Activated CD4-positive, alpha-beta memory T cell treated with anti-CD3 and anti-CD28 coated beads for 36 hours (primary cell): ENCODE measurements at regions not wholly inside any gene's neighbourhood (a gene's known extent, or its start where the extent isn't known, plus 50 kb on each side); places are given as distances from the start of the nearest gene placed in this dataset.
A peak's percentile ranks its signal among the peaks of the same experiment; 100 is the strongest.
"Not testable (repeated sequence)": the region's sequence is repeated elsewhere in the genome, so short reads cannot be mapped to it uniquely, and the experiment has no call there.

Source experiments
- CTCF ChIA-PET: fragments of 350-600 bp; sonication (Branson Sonifier 250); formaldehyde crosslinking; loops from one replicate; lab custom pipeline; 2021; ENCODE audit warnings: antibody characterized with exemption, inconsistent platforms; lab: Charles Lee
- POLR2A ChIA-PET: fragments of 350-600 bp; sonication (Branson Sonifier 250); formaldehyde crosslinking; loops from one replicate; lab custom pipeline; 2021; ENCODE audit warnings: antibody characterized with exemption; lab: Charles Lee
- DNase-seq: peaks from one replicate; pipeline ENCODE4 v3.0.0-alpha.2; 2020
- H3K27ac Mint-ChIP-seq: one replicate; pipeline ENCODE4 v1.8.0; 2021; ENCODE audit warnings: mixed read lengths
- H3K27me3 Mint-ChIP-seq: one replicate; pipeline ENCODE4 v1.8.0; 2021; ENCODE audit warnings: mixed read lengths
- H3K36me3 Mint-ChIP-seq: one replicate; pipeline ENCODE4 v1.8.0; 2021; ENCODE audit warnings: mixed read lengths
- H3K4me1 Mint-ChIP-seq: one replicate; pipeline ENCODE4 v1.8.0; 2021; ENCODE audit warnings: low read depth, mixed read lengths
- H3K4me3 Mint-ChIP-seq: one replicate; pipeline ENCODE4 v1.8.0; 2021; ENCODE audit warnings: mild to moderate bottlenecking, mixed read lengths
- H3K9me3 Mint-ChIP-seq: one replicate; pipeline ENCODE4 v1.8.0; 2021; ENCODE audit warnings: mixed read lengths
- intact Hi-C: fragments of 100-400 bp; cut with micrococcal nuclease; formaldehyde crosslinking; loops from one replicate; pipeline ENCODE4 v1.15.1; 2023

GRCh38 chr4:9009792-9010191, 138.2 kb upstream of the HMX1 start:
- H3K9me3 Mint-ChIP-seq, intact Hi-C loops, DNase-seq, H3K27ac Mint-ChIP-seq, H3K36me3 Mint-ChIP-seq, H3K27me3 Mint-ChIP-seq, CTCF ChIA-PET, H3K4me3 Mint-ChIP-seq, H3K4me1 Mint-ChIP-seq, POLR2A ChIA-PET: not testable (repeated sequence)

GRCh38 chr4:9008407-9008806, 136.8 kb upstream of the HMX1 start:
- H3K9me3 Mint-ChIP-seq, intact Hi-C loops, H3K4me3 Mint-ChIP-seq, H3K27ac Mint-ChIP-seq, CTCF ChIA-PET, H3K36me3 Mint-ChIP-seq, DNase-seq, POLR2A ChIA-PET, H3K4me1 Mint-ChIP-seq, H3K27me3 Mint-ChIP-seq: not testable (repeated sequence)

DNA sequence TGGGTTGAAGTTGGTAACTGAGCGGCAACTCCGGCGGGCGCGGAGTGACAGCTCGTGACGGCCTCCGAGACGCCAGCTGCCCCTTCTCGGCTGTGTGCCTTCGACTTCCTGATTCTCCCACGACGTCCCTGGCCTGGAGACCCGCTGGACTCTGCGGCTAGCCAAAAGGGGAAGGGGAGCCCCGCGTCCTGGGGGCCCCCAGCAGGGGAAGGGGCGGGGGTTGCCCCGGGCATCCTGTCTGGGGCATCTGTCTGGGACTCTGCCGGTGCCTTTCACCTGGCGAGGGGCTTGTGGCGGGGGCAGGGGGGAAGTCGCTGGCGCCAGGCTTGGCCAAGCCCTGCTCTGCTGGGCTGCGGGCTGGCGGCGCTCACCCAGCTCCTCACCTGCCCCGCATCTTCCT, 129.5 kb upstream of the HMX1 start:
- H3K27ac Mint-ChIP-seq, H3K36me3 Mint-ChIP-seq, H3K4me3 Mint-ChIP-seq, DNase-seq, H3K9me3 Mint-ChIP-seq, H3K4me1 Mint-ChIP-seq, POLR2A ChIA-PET: not testable (repeated sequence)
- H3K27me3 Mint-ChIP-seq, result peaks cover 24% of the 10 kb centered on the region
- CTCF ChIA-PET, result interaction anchor here (0.7 to 1.0 kb wide), 5 partner anchors 24 to 381 kb away, joined by 3 to 7 read pairs (median 4); no protein-coding TSS in a partner anchor
- intact Hi-C loops, result loop anchor here (5.0 kb wide), 1 partner anchor 121 kb away; no protein-coding TSS in a partner anchor

DNA sequence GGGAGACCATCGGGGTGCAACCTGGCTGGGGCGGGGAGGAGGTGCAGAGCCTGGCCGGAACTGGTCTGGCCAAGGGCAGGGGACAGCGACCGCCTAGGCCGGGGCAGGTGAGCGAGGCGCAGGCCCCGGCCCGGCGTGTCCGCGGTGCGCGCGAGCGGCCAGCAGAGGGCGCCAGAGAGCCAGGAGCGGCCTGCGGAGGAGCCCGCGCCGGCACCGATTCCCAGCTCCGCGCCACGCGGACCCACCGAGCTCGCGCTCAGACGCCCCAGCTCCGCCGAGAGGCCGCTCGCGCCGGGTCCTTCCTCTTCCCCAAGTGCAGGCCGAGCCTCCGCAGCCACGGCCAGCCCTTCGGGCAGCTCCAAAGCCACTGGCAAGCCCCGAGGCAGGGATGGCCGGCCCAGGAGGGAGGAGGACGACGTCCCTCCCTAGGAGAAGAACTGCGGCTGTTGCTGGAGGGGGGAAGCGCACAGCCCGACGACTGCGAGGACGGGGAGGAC, 128.9 kb upstream of the HMX1 start:
- CTCF ChIA-PET, result interaction anchor here (0.7 to 1.0 kb wide), 5 partner anchors 24 to 381 kb away, joined by 3 to 7 read pairs (median 4); no protein-coding TSS in a partner anchor

GRCh38 chr4:8992981-8993380, 121.3 kb upstream of the HMX1 start:
- intact Hi-C loops, H3K9me3 Mint-ChIP-seq, H3K4me3 Mint-ChIP-seq, POLR2A ChIA-PET, CTCF ChIA-PET, H3K36me3 Mint-ChIP-seq, H3K27ac Mint-ChIP-seq, H3K27me3 Mint-ChIP-seq, H3K4me1 Mint-ChIP-seq, DNase-seq: not testable (repeated sequence)

More for the DNA sequence above, 128.9 kb upstream of the HMX1 start:
- POLR2A ChIA-PET, H3K36me3 Mint-ChIP-seq, H3K4me3 Mint-ChIP-seq, H3K4me1 Mint-ChIP-seq, H3K27ac Mint-ChIP-seq, H3K9me3 Mint-ChIP-seq: not testable (repeated sequence)
- H3K27me3 Mint-ChIP-seq, result peaks cover 20% of the 10 kb centered on the region
- intact Hi-C loops, result loop anchor here (5.0 kb wide), 1 partner anchor 122 kb away; no protein-coding TSS in a partner anchor
- peak; percentile 59 for DNase-seq

GRCh38 chr4:8991449-8991848, 119.8 kb upstream of the HMX1 start:
- H3K36me3 Mint-ChIP-seq, CTCF ChIA-PET, H3K4me3 Mint-ChIP-seq, H3K9me3 Mint-ChIP-seq, H3K4me1 Mint-ChIP-seq, intact Hi-C loops, POLR2A ChIA-PET, H3K27me3 Mint-ChIP-seq, H3K27ac Mint-ChIP-seq, DNase-seq: not testable (repeated sequence)

DNA sequence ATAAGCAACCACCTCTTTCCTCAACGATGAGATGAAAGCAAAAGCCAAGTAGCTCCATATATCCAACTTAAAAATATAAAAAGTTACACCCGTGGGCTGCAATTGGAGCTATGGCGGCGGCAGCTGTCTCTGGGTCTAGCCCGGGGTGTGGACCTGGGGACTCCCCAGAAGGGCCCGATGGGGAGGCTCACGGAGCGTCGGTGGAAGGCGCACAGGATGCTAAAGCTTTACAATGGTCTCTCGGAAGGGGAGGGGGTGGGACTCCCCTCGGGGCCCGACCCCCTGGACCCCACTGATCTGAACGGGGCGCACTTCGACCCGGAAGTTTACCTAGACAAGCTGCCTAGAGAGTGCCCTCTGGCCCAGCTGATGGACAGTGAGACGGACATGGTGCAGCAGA, 118.7 kb upstream of the HMX1 start:
- H3K36me3 Mint-ChIP-seq, CTCF ChIA-PET, POLR2A ChIA-PET, DNase-seq, H3K9me3 Mint-ChIP-seq, H3K27me3 Mint-ChIP-seq, H3K4me1 Mint-ChIP-seq, intact Hi-C loops, H3K27ac Mint-ChIP-seq, H3K4me3 Mint-ChIP-seq: not testable (repeated sequence)

GRCh38 chr4:8985786-8986185, 114.1 kb upstream of the HMX1 start:
- H3K4me1 Mint-ChIP-seq, H3K9me3 Mint-ChIP-seq, H3K36me3 Mint-ChIP-seq, intact Hi-C loops, H3K4me3 Mint-ChIP-seq, DNase-seq, POLR2A ChIA-PET, CTCF ChIA-PET, H3K27ac Mint-ChIP-seq, H3K27me3 Mint-ChIP-seq: not testable (repeated sequence)

DNA sequence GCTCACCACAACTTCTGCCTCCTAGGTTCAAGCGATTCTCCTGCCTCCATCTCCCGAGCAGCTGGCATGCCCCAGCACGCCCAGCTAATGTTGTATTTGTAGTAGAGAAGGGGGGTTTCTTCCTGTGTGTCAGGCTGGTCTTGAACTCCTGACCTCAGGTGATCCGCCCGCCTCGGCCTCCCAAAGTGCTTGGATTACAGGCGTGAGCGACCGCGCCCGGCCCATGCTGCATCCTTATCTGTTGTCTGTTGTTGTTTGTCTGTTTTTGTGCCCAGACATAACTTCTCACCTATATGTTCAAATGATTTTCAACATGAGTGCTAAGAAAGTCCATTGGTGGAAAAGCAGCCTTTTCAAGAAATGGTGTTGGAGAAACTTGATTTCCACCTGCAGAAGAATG, 113.0 kb upstream of the HMX1 start:
- CTCF ChIA-PET, POLR2A ChIA-PET, H3K4me1 Mint-ChIP-seq, DNase-seq, H3K4me3 Mint-ChIP-seq, intact Hi-C loops, H3K36me3 Mint-ChIP-seq, H3K27ac Mint-ChIP-seq, H3K9me3 Mint-ChIP-seq, H3K27me3 Mint-ChIP-seq: not testable (repeated sequence)

GRCh38 chr4:8983921-8984320, 112.3 kb upstream of the HMX1 start:
- CTCF ChIA-PET, DNase-seq, H3K4me1 Mint-ChIP-seq, H3K4me3 Mint-ChIP-seq, H3K27me3 Mint-ChIP-seq, intact Hi-C loops, H3K27ac Mint-ChIP-seq, POLR2A ChIA-PET, H3K36me3 Mint-ChIP-seq, H3K9me3 Mint-ChIP-seq: not testable (repeated sequence)

DNA sequence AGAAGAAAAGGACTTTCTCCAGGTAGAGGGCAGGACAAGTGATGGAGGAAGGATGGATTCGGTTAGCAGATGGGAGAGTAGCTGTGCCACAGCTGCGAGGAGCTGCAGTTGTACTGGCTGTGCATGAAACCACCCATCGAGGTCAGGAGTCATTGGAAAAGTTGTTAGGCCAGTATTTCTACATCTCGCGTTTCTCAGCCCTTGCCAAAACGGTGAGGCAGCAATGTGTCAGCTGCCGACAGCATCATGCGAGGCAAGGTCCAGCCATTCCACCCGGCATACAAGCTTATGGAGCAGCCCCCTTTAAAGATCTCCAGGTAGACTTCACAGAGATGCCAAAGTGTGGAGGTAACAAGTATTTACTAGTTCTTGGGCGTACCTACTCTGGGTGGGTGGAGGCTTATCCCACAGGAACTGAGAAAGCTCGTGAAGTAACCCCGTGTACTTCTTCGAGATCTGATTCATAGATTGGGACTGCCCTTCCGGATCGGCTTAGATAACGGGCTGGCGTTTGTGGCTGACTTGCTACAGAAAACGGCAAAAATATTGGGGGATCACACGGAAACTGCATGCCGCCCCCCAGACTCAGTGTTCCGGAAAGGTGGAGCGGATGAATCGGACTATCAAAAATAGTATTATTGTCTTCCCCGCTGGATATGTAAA, 105.0 kb upstream of the HMX1 start:
- H3K27ac Mint-ChIP-seq, CTCF ChIA-PET, H3K4me3 Mint-ChIP-seq, DNase-seq, H3K4me1 Mint-ChIP-seq, H3K27me3 Mint-ChIP-seq, H3K36me3 Mint-ChIP-seq, H3K9me3 Mint-ChIP-seq, intact Hi-C loops, POLR2A ChIA-PET: not testable (repeated sequence)

GRCh38 chr4:8972635-8973034, 101.0 kb upstream of the HMX1 start:
- intact Hi-C loops, H3K4me3 Mint-ChIP-seq, H3K4me1 Mint-ChIP-seq, H3K9me3 Mint-ChIP-seq, H3K36me3 Mint-ChIP-seq, CTCF ChIA-PET, DNase-seq, H3K27me3 Mint-ChIP-seq, POLR2A ChIA-PET, H3K27ac Mint-ChIP-seq: not testable (repeated sequence)

- CTCF ChIA-PET, H3K4me1 Mint-ChIP-seq, H3K9me3 Mint-ChIP-seq, DNase-seq, POLR2A ChIA-PET, H3K27me3 Mint-ChIP-seq, H3K36me3 Mint-ChIP-seq, H3K27ac Mint-ChIP-seq, H3K4me3 Mint-ChIP-seq, intact Hi-C loops: not testable (repeated sequence)
Measured at GRCh38 chr4:8965896-8966295, 94.3 kb upstream of the HMX1 start.
